Inferior parietal cortex (tissue), 1 donor: ENCODE measurements at regions not wholly inside any gene's neighbourhood (a gene's known extent, or its start where the extent isn't known, plus 50 kb on each side); places are given as distances from the start of the nearest gene placed in this dataset.
A peak's percentile ranks its signal among the peaks of the same experiment; 100 is the strongest.
"Not testable (repeated sequence)": the region's sequence is repeated elsewhere in the genome, so short reads cannot be mapped to it uniquely, and the experiment has no call there.

Experiments
- DNase-seq: peaks from one replicate; pipeline ENCODE4 v3.0.0-alpha.2; 2016; ENCODE audit errors: extremely low spot score

DNA sequence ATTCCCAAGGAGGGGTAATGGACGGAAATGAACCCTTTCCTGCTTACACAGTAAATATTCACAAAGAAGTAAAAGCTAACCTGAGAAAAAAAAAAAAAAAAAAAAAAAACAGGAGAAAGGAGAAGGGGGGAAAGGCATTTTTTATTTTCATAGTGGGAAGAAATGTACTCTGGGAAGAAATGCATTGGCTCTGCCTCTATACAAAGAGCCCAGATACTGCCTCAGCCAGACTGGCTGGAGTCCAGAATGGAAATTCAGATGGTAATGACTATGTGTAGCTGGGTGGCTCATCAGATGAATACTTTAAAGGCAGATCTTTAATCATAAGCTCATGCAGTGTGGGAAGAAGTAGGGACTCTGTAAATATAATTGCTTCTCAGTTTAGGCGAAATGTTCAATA lies 124.9 kb upstream of the ZNF608 start:
- DNase-seq = peak; percentile 57

DNA sequence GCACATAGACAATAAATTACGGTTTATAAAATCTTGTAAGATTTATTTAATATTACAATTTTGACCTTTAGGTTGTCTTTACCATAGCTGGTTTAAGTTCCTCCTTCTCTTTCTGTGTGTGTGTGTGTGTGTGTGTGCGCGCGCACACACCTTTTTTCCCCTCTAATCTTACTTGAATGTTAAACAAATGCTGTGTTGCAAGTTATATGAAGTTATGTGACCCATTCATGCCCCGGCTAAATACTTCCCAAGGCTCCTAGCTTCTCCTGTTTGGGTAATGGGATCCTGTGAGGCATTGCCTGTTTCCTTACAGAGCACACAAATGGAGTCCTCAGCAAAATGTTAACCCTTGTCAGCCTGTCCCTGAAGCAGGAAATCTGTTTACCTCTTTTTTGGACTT lies 125.6 kb upstream of the ZNF608 start:
- DNase-seq = no peak

- no peak for DNase-seq
Measured at GRCh38 chr5:124872615-124873014, 126.2 kb upstream of the ZNF608 start.

DNA sequence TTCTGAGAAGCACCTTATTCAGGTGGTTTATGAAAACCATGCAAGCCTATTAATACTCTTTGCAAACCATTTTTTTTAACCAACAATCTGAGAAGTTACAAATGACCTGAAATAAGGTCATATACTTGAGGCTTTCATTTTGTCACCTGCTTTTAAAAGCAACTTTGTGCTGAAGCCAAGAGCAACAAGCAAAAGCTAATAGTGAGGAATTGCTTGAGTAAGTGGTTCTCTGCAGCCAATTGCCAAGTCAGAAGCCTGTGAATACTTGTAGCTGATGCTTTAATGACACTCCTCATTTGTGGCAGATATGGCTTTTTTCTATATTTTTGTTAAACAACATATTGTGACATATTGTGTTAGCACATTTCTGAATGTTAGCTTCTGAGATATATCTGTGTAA lies 126.7 kb upstream of the ZNF608 start:
- DNase-seq = no peak

DNA sequence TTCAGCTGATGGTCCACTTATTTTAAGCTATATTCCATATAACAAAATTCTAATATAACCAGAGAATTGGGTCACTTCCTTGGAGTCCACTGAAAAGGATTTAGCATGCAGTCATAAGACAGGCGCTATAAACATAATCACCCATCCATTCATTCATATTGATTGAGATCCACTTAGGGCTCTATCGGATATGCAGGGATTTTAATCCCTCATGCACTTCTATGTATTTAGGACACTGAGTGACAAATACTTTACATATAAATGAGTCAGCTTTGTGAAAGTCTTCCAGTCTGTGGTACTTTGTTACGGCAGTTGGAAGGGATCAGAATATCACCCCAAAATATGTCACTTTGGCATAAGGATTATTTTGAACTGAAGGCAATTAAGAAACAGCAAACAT lies 127.3 kb upstream of the ZNF608 start:
- DNase-seq = no peak

GRCh38 chr5:124876566-124876965 lies 130.1 kb upstream of the ZNF608 start:
- DNase-seq = no peak

DNA sequence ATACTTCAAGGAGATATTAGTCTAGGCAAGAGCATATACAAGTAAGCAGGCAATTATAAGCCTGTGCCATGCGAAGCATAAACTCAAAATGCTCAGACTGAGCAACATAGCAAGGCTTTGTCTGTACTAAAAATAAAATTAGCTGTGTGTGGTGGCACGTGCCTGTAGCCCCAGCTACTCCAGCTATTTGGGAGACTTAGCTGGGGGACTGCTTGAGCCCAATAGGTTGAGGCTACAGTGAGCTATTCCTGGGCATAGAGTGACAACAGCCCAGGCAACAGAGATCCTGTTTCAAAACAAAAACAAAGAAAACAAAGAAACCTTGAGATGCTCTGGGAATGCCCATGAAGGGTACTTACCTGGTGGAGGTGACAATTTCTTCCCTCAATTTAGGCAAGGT lies 130.5 kb upstream of the ZNF608 start:
- no peak for DNase-seq

GRCh38 chr5:124877501-124878146 lies 131.2 kb upstream of the ZNF608 start:
- no peak for DNase-seq

DNA sequence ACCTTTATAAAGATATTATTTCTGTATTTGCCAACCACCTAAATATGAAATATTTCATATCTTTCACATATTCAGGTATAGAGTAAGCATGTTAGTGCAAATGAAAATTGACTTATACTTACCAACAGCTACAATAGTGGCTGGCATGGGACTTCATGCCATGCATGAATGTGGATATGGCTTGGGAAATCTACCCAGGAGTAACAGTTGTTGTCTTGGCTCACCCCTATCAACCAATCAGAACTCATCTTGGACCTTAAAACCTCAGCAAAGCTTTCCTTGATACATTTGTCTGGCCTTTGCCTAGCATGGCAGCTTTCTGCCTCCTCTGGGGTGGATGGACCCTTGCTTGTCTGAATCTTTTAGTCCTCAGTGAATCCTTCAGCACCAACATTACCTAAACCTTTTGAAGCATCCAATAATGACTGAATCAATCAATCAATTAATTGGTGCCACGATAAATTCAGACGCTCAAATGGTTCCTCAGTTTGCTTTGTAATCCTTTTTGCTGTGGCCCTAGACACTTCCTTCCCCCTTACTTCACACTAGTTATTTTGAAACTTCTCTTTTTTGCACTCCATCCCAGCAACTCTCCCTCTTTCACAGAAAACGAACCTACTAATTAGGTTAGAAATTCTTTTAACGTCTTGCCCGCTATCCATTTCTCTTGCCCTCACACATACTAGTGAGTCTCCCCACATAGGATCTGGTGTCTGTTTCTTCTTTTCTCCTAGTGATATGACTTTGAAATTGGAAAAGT lies 132.3 kb upstream of the ZNF608 start:
- no peak for DNase-seq

- DNase-seq = no peak
Measured at GRCh38 chr5:124880903-124881697, 134.7 kb upstream of the ZNF608 start.

- no peak for DNase-seq
Measured at GRCh38 chr5:124883681-124884080, 137.2 kb upstream of the ZNF608 start.

DNA sequence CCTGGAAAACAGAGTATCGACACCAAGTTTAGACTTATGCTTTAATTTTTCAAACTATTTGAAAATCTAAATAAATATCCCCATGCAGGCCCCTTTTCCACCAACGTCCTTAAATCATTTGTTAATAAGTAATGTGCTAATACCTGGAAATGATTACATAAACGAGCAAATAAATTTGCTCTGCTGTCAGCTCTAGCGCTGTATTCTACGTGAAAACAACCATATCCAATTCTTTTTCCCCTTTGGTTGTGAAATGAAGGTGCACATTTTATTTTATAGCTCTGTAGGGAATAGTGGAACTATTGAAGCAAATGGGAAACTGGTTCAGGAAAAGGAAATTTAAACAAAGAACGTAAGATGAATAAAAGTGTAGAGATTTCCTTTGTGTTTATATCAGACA lies 137.7 kb upstream of the ZNF608 start:
- no peak for DNase-seq

DNA sequence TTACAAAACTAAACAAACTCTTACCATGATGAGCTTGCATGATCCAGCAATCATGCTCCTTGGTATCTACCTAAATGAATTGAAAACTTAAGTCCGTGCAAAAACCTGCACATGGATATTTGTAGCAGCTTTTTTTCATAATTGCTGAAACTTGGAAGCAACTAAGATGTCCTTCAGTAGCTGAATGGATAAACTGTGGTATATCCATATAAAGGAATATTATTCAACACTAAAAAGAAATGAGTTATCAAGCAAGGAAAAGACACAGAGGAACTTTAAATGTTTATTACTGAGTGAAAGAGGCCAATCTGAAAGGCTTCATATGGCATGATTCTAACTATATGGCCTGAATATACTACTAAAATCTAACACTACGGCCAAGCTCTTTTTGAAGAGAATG lies 139.1 kb upstream of the ZNF608 start:
- DNase-seq = no peak

DNA sequence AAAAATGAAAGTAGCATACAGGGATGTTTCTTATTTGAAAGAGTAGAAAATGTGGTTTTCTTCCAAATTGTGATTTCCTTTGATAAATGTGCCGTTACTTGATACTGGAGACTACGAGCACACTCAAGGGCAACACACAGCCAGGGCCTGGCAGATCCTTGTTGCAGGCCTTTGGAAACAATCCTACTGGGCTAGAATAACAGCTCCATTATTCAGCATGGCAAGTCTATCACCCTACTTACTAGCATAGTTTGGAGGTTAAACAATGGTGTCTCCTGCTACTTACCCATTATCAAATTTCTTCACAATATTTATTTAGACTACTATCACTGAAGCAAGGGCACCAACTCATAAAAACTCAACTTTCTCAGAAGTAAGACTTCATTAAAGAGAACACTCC lies 140.8 kb upstream of the ZNF608 start:
- DNase-seq = peak; percentile 60

- no peak for DNase-seq
Measured at GRCh38 chr5:124888050-124888506, 141.6 kb upstream of the ZNF608 start.

- peak; percentile 64 for DNase-seq
Measured at GRCh38 chr5:124888622-124889485, 142.4 kb upstream of the ZNF608 start.

GRCh38 chr5:124889486-124889825 lies 143.0 kb upstream of the ZNF608 start:
- no peak for DNase-seq

- no peak for DNase-seq
Measured at GRCh38 chr5:124889850-124890249, 143.4 kb upstream of the ZNF608 start.

DNA sequence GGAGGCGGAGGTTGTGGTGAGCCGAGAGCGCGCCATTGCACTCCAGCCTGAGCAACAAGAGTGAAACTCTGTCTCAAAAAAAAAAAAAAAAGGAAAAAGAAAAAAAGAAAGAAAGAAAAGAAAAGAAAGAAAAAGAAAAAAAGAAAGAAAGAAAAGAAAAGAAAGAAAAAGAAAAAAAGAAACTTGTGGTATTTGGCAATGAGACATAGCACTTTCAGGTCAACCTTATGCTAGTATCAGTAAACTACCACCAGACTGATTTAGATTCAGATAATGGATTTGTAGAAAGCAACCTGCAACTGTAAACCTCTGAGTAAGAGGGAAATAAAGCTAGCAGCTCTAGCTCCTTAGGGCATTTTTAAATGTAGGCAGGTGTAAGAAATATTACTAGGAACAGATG lies 144.0 kb upstream of the ZNF608 start:
- not testable (repeated sequence) for DNase-seq

- DNase-seq = no peak
Measured at GRCh38 chr5:124891179-124891578, 144.7 kb upstream of the ZNF608 start.

DNA sequence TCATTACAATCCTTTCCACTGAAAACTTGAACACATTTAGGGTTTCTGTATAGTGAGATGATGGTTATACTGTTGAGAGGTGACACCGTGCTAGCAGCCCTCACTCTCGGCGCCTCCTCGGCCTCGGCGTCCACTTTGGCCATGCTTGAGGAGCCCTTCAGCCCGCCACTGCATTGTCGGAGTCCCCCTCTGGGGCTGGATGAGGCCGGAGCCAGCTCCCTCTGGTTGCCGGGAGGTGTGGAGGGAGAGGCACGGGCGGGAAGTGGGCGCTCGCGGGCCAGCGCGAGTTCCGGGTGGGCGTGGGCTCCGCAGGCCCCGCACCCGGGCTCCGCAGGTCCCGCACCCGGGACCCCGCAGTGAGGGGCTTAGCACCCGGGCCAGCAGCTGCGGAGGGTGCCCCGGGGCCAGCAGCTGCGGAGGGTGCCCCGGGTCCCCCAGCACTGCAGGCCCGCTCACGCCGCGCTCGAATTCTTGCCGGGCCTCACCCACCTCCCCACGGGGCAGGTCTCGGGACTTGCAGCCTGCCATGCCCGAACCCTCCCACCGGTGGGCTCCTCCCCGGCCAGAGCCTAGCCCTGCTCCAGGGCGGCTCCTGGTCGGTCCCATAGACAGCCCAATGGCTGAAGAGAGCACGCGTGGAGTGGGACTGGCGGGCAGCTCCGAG lies 145.9 kb upstream of the ZNF608 start:
- DNase-seq = no peak
